Hepatocyte (in vitro differentiated cells): ENCODE measurements at regions not wholly inside any gene's neighbourhood (a gene's known extent, or its start where the extent isn't known, plus 50 kb on each side); places are given as distances from the start of the nearest gene placed in this dataset.

Source experiments
- DNase-seq: peaks from one replicate; pipeline ENCODE4 v3.0.0-alpha.2; 2016; ENCODE audit warnings: low spot score
- H2AFZ ChIP-seq: fragments of 200-600 bp; sonication (generic); 2 replicates; pipeline ENCODE4 v1.6.0; 2016; ENCODE audit warnings: antibody characterized with exemption, mild to moderate bottlenecking
- H3K27ac ChIP-seq: fragments of 200-600 bp; sonication (generic); 2 replicates; pipeline ENCODE4 v1.5.1; 2016; ENCODE audit warnings: mild to moderate bottlenecking
- H3K27me3 ChIP-seq: fragments of 200-600 bp; sonication (generic); 2 replicates; pipeline ENCODE4 v1.6.1; 2016
- H3K36me3 ChIP-seq: fragments of 200-600 bp; sonication (generic); replicated peaks from 2 replicates; pipeline ENCODE4 v1.5.1; 2016; ENCODE audit warnings: low read depth; ENCODE audit not compliant: insufficient read depth
- H3K4me1 ChIP-seq: fragments of 200-600 bp; sonication (generic); 2 replicates; pipeline ENCODE4 v1.5.1; 2016; ENCODE audit warnings: mild to moderate bottlenecking, moderate library complexity; ENCODE audit not compliant: insufficient read depth
- H3K4me2 ChIP-seq: fragments of 200-600 bp; sonication (generic); 2 replicates; pipeline ENCODE4 v1.6.0; 2016
- H3K4me3 ChIP-seq: fragments of 200-600 bp; sonication (generic); 2 replicates; pipeline ENCODE4 v1.5.1; 2016; ENCODE audit warnings: mild to moderate bottlenecking
- H3K79me2 ChIP-seq: fragments of 200-600 bp; sonication (generic); 2 replicates; pipeline ENCODE4 v1.6.0; 2017; ENCODE audit warnings: mild to moderate bottlenecking
- H3K9me2 ChIP-seq: fragments of 200-600 bp; sonication (generic); replicated peaks from 2 replicates; pipeline ENCODE4 v1.6.0; 2017; ENCODE audit warnings: mild to moderate bottlenecking; ENCODE audit not compliant: insufficient read depth
- H3K9me3 ChIP-seq: fragments of 200-600 bp; sonication (generic); 2 replicates; pipeline ENCODE4 v1.5.1; 2016; ENCODE audit warnings: low read depth, mild to moderate bottlenecking
- H4K20me1 ChIP-seq: fragments of 200-600 bp; sonication (generic); 2 replicates; pipeline ENCODE4 v1.6.0; 2016; ENCODE audit warnings: mild to moderate bottlenecking; ENCODE audit not compliant: insufficient read depth, poor library complexity, severe bottlenecking
- CTCF ChIP-seq: fragments of 200-600 bp; sonication (generic); IDR thresholded peaks from 2 replicates; pipeline ENCODE4 v1.5.1; 2016; ENCODE audit warnings: antibody characterized with exemption, mild to moderate bottlenecking; ENCODE audit not compliant: poor library complexity
- EZH2 ChIP-seq: fragments of 200-600 bp; sonication (generic); IDR thresholded peaks from 2 replicates; pipeline ENCODE4 v1.6.1; 2016; ENCODE audit warnings: antibody characterized with exemption, mild to moderate bottlenecking, borderline replicate concordance
- EZH2phosphoT487 ChIP-seq: fragments of 200-600 bp; sonication (generic); IDR thresholded peaks from one replicate; pipeline ENCODE4 v1.6.1; 2018; ENCODE audit warnings: antibody characterized with exemption, mild to moderate bottlenecking, low read depth, moderate library complexity; ENCODE audit not compliant: unreplicated experiment, severe bottlenecking
- WGBS: methylation state at CpG from one replicate; pipeline ENCODE4 v1.1.6; 2016; ENCODE audit warnings: low lambda C conversion rate; ENCODE audit errors: missing lambda C conversion rate; 5-methylcytosine and 5-hydroxymethylcytosine counted together

GRCh38 chr1:5744911-5745799 lies 247.1 kb downstream of the NPHP4 start:
- no peak for DNase-seq
- H3K27ac ChIP-seq, result no peak overlapping the region
- H2AFZ ChIP-seq, result no peak overlapping the region
- H3K4me3 ChIP-seq, result no peak overlapping the region
- H3K36me3 ChIP-seq, result no peaks in the 10 kb centered on the region
- 74% methylated on average over 21 of the region's 26 CpGs for WGBS
- peaks cover 4% of the 10 kb centered on the region for H3K4me1 ChIP-seq
- no peaks in the 10 kb centered on the region for H3K79me2 ChIP-seq
- H3K27me3 ChIP-seq, result no peaks in the 10 kb centered on the region
- no peaks in the 10 kb centered on the region for H4K20me1 ChIP-seq
- no peak for TF ChIP-seq CTCF
- no peak for TF ChIP-seq EZH2
- no peak for TF ChIP-seq EZH2phosphoT487
- no peaks in the 10 kb centered on the region for H3K9me3 ChIP-seq
- no peak overlapping the region for H3K4me2 ChIP-seq
- H3K9me2 ChIP-seq, result no peaks in the 10 kb centered on the region

DNA sequence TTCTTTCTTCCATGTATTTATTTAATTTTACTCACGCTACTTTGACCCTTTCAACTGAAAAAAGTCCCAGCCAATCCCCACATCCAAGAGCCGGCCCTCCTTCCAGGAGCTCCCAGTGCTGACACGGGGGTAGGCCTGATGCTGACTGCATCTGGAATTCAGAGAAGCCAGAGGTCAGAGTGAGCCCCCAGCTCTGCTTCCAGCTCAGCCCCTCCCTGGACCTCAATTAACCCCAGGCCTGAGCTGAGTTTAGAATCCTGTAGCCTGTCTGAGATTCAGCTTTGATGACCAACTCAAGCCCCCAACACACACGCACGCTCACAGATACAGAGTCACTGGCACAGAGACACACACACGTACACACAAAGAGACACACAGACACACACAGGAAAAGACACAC lies 247.9 kb downstream of the NPHP4 start:
- H3K27ac ChIP-seq, result no peak overlapping the region
- 77% methylated on average over 6 of the region's 6 CpGs for WGBS
- H3K4me1 ChIP-seq, result peaks cover 4% of the 10 kb centered on the region
- no peaks in the 10 kb centered on the region for H3K9me2 ChIP-seq
- H3K79me2 ChIP-seq, result no peaks in the 10 kb centered on the region
- no peak for TF ChIP-seq EZH2phosphoT487
- TF ChIP-seq EZH2, result no peak
- TF ChIP-seq CTCF, result no peak
- no peak for DNase-seq
- H3K9me3 ChIP-seq, result no peaks in the 10 kb centered on the region
- no peaks in the 10 kb centered on the region for H4K20me1 ChIP-seq
- H3K27me3 ChIP-seq, result no peaks in the 10 kb centered on the region
- H2AFZ ChIP-seq, result no peak overlapping the region
- H3K4me2 ChIP-seq, result no peak overlapping the region
- no peaks in the 10 kb centered on the region for H3K36me3 ChIP-seq
- H3K4me3 ChIP-seq, result no peak overlapping the region

GRCh38 chr1:5743435-5744095 lies 248.7 kb downstream of the NPHP4 start:
- H3K27me3 ChIP-seq, result no peaks in the 10 kb centered on the region
- no peak overlapping the region for H3K4me2 ChIP-seq
- no peak overlapping the region for H3K4me3 ChIP-seq

More at GRCh38 chr1:5743435-5744095, 248.7 kb downstream of the NPHP4 start:
- 91% methylated on average over 13 of the region's 13 CpGs for WGBS
- Histone ChIP-seq H3K79me2 (no peaks in the 10 kb centered on the region), H3K9me3 (no peaks in the 10 kb centered on the region), H3K36me3 (no peaks in the 10 kb centered on the region), H3K27ac (no peak overlapping the region), H2AFZ (no peak overlapping the region), H3K4me1 (peaks cover 4% of the 10 kb centered on the region), H3K9me2 (no peaks in the 10 kb centered on the region), H4K20me1 (no peaks in the 10 kb centered on the region)
- TF ChIP-seq EZH2 (no peak), CTCF (no peak), EZH2phosphoT487 (no peak)
- no peak for DNase-seq
